ENCODE measurements at regions not wholly inside any gene's neighbourhood (a gene's known extent, or its start where the extent isn't known, plus 50 kb on each side); places are given as distances from the start of the nearest gene placed in this dataset.

DNA sequence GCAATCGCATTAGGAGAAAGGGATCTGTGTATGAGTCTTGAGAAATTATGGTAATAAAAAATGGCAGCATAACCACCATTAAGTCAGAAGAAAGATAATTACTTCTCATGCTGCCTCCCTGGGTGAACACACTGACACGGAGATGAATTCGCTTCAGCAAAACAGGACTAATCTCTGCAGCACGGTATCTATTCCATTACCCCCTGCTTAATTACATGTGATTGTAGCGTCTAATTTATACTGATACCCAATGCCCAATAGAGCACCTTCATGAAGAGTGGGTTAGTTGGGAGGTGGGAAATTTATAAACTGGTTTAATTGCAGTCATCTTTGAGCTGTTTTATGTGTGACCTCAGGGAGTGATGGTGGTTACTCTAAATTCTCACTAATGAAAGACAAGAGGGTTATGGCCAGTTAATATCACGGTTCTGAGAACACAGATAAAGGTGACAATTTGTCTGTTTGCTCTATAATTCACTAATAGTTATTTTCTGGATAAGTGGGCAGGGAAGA is 476.2 kb upstream of the SULF2 start:
- TF ChIP-seq, protein P1, sequence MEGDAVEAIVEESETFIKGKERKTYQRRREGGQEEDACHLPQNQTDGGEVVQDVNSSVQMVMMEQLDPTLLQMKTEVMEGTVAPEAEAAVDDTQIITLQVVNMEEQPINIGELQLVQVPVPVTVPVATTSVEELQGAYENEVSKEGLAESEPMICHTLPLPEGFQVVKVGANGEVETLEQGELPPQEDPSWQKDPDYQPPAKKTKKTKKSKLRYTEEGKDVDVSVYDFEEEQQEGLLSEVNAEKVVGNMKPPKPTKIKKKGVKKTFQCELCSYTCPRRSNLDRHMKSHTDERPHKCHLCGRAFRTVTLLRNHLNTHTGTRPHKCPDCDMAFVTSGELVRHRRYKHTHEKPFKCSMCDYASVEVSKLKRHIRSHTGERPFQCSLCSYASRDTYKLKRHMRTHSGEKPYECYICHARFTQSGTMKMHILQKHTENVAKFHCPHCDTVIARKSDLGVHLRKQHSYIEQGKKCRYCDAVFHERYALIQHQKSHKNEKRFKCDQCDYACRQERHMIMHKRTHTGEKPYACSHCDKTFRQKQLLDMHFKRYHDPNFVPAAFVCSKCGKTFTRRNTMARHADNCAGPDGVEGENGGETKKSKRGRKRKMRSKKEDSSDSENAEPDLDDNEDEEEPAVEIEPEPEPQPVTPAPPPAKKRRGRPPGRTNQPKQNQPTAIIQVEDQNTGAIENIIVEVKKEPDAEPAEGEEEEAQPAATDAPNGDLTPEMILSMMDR (IDR thresholded peaks at IDR 0.05; ENCODE audit: borderline replicate concordance, extremely low read depth, low read length, poor library complexity, severe bottlenecking): no peak
- TF ChIP-seq EZH2 (IDR thresholded peaks at IDR 0.05; ENCODE audit: borderline replicate concordance, low read depth, low read length, severe bottlenecking): no peak
